Suprapubic skin (tissue), 4 donors: ENCODE measurements at regions not wholly inside any gene's neighbourhood (a gene's known extent, or its start where the extent isn't known, plus 50 kb on each side); places are given as distances from the start of the nearest gene placed in this dataset.

Experiments
- DNase-seq, 2 donors: peaks; one replicate each; pipeline ENCODE4 v3.0.0-alpha.2; 2019; ENCODE audit warnings: low spot score in 2 of 2
- H3K27ac ChIP-seq: fragments of 200-600 bp; sonication (generic); one replicate; pipeline ENCODE4 v1.5.1; 2019
- H3K27me3 ChIP-seq: fragments of 200-600 bp; sonication (generic); one replicate; pipeline ENCODE4 v1.5.1; 2019
- H3K36me3 ChIP-seq: fragments of 200-600 bp; sonication (generic); one replicate; pipeline ENCODE4 v1.5.1; 2019
- H3K4me1 ChIP-seq: fragments of 200-600 bp; sonication (generic); one replicate; pipeline ENCODE4 v1.5.1; 2019
- H3K4me3 ChIP-seq: fragments of 200-600 bp; sonication (generic); one replicate; pipeline ENCODE4 v1.5.1; 2019; ENCODE audit warnings: mild to moderate bottlenecking
- H3K9me3 ChIP-seq: fragments of 200-600 bp; sonication (generic); one replicate; pipeline ENCODE4 v1.5.1; 2019
- CTCF ChIP-seq, 2 donors: fragments of 200-600 bp in 1 of 2; fragments of 450-650 bp in 1 of 2; sonication (generic) in 1 of 2; IDR thresholded peaks; one replicate each; pipeline ENCODE4 v1.5.1; 2016 to 2019; ENCODE audit warnings: antibody characterized with exemption in 2 of 2, mild to moderate bottlenecking in 1 of 2, moderate library complexity in 1 of 2
- EP300 ChIP-seq: sonication (generic); formaldehyde crosslinking; IDR thresholded peaks from one replicate; pipeline ENCODE4 v1.6.1; 2017; ENCODE audit warnings: antibody characterized with exemption
- POLR2A ChIP-seq, 2 donors: fragments of 450-650 bp; IDR thresholded peaks; one replicate each; pipeline ENCODE4 v1.6.1; 2017; ENCODE audit warnings: antibody characterized with exemption in 2 of 2, mild to moderate bottlenecking in 2 of 2, moderate library complexity in 2 of 2
- POLR2AphosphoS5 ChIP-seq, 3 donors: sonication (generic); formaldehyde crosslinking; IDR thresholded peaks; one replicate each; pipeline ENCODE4 v1.6.1; 2017; ENCODE audit warnings: antibody characterized with exemption in 3 of 3
- WGBS: methylation state at CpG from one replicate; pipeline ENCODE4 v1.1.5; 2018; 5-methylcytosine and 5-hydroxymethylcytosine counted together

- H3K9me3 ChIP-seq: no peaks in the 10 kb centered on the region
- TF ChIP-seq POLR2A (IDR thresholded peaks at IDR 0.05) (no peak), POLR2AphosphoS5 (IDR thresholded peaks at IDR 0.05) (no peak), CTCF (IDR thresholded peaks at IDR 0.05) (no peak), EP300 (no peak)
- H3K36me3 ChIP-seq: no peaks in the 10 kb centered on the region
- H3K4me3 ChIP-seq: no peak overlapping the region
- peaks cover 14% of the 10 kb centered on the region for H3K4me1 ChIP-seq
- 44% methylated on average over 2 of the region's 2 CpGs for WGBS
- H3K27me3 ChIP-seq: no peaks in the 10 kb centered on the region
- no peak overlapping the region for H3K27ac ChIP-seq
- DNase-seq: no peak
Measured at GRCh38 chr9:115327436-115328122, 209.6 kb upstream of the TNC start.

DNA sequence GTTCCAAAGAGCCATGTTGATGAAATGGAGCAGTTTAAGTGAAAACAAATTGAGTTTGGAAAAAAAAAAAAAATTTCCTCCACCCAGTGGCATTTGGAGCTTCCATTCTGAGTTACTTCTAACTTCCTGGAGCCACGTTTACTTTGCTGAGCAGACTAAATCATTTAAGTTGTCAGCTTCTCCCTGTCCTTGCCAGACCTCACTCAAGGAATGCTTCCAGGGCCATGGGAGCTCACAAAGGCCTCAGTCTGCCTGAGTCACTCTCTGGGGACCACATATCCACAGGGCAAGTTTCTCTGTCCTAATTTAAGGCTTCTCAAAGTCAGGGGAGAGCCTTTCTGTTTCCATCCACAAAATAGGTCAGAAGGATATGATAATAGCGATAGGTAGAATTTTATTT is 210.3 kb upstream of the TNC start:
- 46% methylated on average over 2 of the region's 2 CpGs for WGBS
- Histone ChIP-seq H3K4me1 (peaks cover 14% of the 10 kb centered on the region), H3K36me3 (no peaks in the 10 kb centered on the region), H3K4me3 (no peak overlapping the region), H3K27ac (no peak overlapping the region), H3K27me3 (no peaks in the 10 kb centered on the region), H3K9me3 (no peaks in the 10 kb centered on the region)
- TF ChIP-seq EP300: no peak
- TF ChIP-seq CTCF (IDR thresholded peaks at IDR 0.05): no peak
- no peak for TF ChIP-seq POLR2AphosphoS5 (IDR thresholded peaks at IDR 0.05)
- TF ChIP-seq POLR2A (IDR thresholded peaks at IDR 0.05): no peak
- no peak for DNase-seq

GRCh38 chr9:115328677-115329076 is 210.7 kb upstream of the TNC start:
- no peak for TF ChIP-seq CTCF (IDR thresholded peaks at IDR 0.05)
- TF ChIP-seq POLR2AphosphoS5 (IDR thresholded peaks at IDR 0.05): no peak
- no peak for TF ChIP-seq POLR2A (IDR thresholded peaks at IDR 0.05)
- no peak for TF ChIP-seq EP300
- no peak overlapping the region for H3K4me3 ChIP-seq
- no peaks in the 10 kb centered on the region for H3K9me3 ChIP-seq
- H3K36me3 ChIP-seq: no peaks in the 10 kb centered on the region
- DNase-seq: no peak
- H3K4me1 ChIP-seq: peaks cover 14% of the 10 kb centered on the region
- H3K27ac ChIP-seq: no peak overlapping the region
- no peaks in the 10 kb centered on the region for H3K27me3 ChIP-seq

GRCh38 chr9:115333277-115334070 is 215.5 kb upstream of the TNC start:
- no peak for DNase-seq
- Histone ChIP-seq H3K9me3 (no peaks in the 10 kb centered on the region), H3K4me1 (peaks cover under 1% of the 10 kb centered on the region), H3K4me3 (no peak overlapping the region), H3K27me3 (no peaks in the 10 kb centered on the region), H3K36me3 (no peaks in the 10 kb centered on the region), H3K27ac (no peak overlapping the region)
- no peak for TF ChIP-seq POLR2A (IDR thresholded peaks at IDR 0.05)
- 93% methylated on average over 8 of the region's 8 CpGs for WGBS

DNA sequence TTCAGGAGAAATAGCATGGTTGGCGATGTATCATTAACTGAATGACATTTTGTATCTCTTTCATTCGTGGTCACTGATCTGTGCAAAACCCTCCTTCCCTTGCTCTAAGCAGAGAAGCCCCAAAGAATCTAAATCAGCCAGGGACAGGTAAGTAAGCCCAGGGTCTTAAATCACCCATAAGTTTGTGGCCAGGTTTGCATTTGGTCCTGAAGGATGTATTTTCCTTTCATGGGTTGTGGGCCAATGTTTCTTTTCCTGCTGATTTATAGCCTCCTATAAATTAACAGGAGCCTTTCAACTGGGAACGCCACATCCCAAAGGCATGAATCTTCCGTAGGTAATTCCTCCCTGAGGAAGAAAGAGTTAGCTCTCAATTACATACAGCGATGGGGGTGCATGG is 217.5 kb upstream of the TNC start:
- Histone ChIP-seq H3K36me3 (no peaks in the 10 kb centered on the region), H3K27ac (no peak overlapping the region), H3K4me3 (no peak overlapping the region), H3K27me3 (no peaks in the 10 kb centered on the region), H3K9me3 (no peaks in the 10 kb centered on the region), H3K4me1 (no peaks in the 10 kb centered on the region)
- no peak for TF ChIP-seq POLR2A (IDR thresholded peaks at IDR 0.05)
- no peak for TF ChIP-seq CTCF (IDR thresholded peaks at IDR 0.05)
- no peak for TF ChIP-seq POLR2AphosphoS5 (IDR thresholded peaks at IDR 0.05)
- TF ChIP-seq EP300: no peak
- 78% methylated on average over 5 of the region's 5 CpGs for WGBS
- no peak for DNase-seq
